Neural progenitor cell (in vitro differentiated cells): ENCODE measurements at regions not wholly inside any gene's neighbourhood (a gene's known extent, or its start where the extent isn't known, plus 50 kb on each side); places are given as distances from the start of the nearest gene placed in this dataset.

Experiments used
- DNase-seq: peaks from one replicate; pipeline ENCODE4 v3.0.0-alpha.2; 2016; ENCODE audit warnings: low spot score
- H2AFZ ChIP-seq: fragments of 200-600 bp; sonication (generic); replicated peaks from 2 replicates; pipeline ENCODE4 v1.6.1; 2016; ENCODE audit warnings: antibody characterized with exemption
- H3F3A ChIP-seq: fragments of 200-600 bp; sonication (generic); 2 replicates; pipeline ENCODE4 v1.6.1; 2016; ENCODE audit warnings: antibody characterized with exemption, low read depth
- H3K27ac ChIP-seq: fragments of 200-600 bp; sonication (generic); 2 replicates; pipeline ENCODE4 v1.5.1; 2016; ENCODE audit warnings: mild to moderate bottlenecking
- H3K27me3 ChIP-seq: fragments of 200-600 bp; sonication (generic); 2 replicates; pipeline ENCODE4 v1.6.1; 2016; ENCODE audit warnings: mild to moderate bottlenecking, moderate library complexity
- H3K36me3 ChIP-seq: fragments of 200-600 bp; sonication (generic); 2 replicates; pipeline ENCODE4 v1.5.1; 2016
- H3K4me1 ChIP-seq: fragments of 200-600 bp; sonication (generic); 2 replicates; pipeline ENCODE4 v1.6.1; 2016; ENCODE audit warnings: mixed run types
- H3K4me2 ChIP-seq: fragments of 200-600 bp; sonication (generic); 2 replicates; pipeline ENCODE4 v1.6.1; 2016
- H3K4me3 ChIP-seq: fragments of 200-600 bp; sonication (generic); 2 replicates; pipeline ENCODE4 v1.5.1; 2016
- H3K79me2 ChIP-seq: fragments of 200-600 bp; sonication (generic); 2 replicates; pipeline ENCODE4 v1.6.1; 2016; ENCODE audit warnings: low read depth
- H3K9ac ChIP-seq: fragments of 200-600 bp; sonication (generic); 2 replicates; pipeline ENCODE4 v1.6.1; 2016
- H3K9me3 ChIP-seq: fragments of 200-600 bp; sonication (generic); 2 replicates; pipeline ENCODE4 v1.5.1; 2016; ENCODE audit warnings: low read depth
- H4K20me1 ChIP-seq: fragments of 200-600 bp; sonication (generic); 2 replicates; pipeline ENCODE4 v1.6.1; 2016; ENCODE audit warnings: low read depth
- H3K27ac Mint-ChIP-seq: 3 replicates; pipeline ENCODE4 v1.8.0; 2021; ENCODE audit warnings: mixed read lengths
- H3K27me3 Mint-ChIP-seq: 2 replicates; pipeline ENCODE4 v1.8.0; 2022; ENCODE audit warnings: low read depth, mild to moderate bottlenecking, inconsistent platforms, moderate library complexity, mixed read lengths; ENCODE audit not compliant: insufficient read depth
- H3K36me3 Mint-ChIP-seq: 3 replicates; pipeline ENCODE4 v1.8.0; 2021; ENCODE audit warnings: mixed read lengths
- H3K4me1 Mint-ChIP-seq: 3 replicates; pipeline ENCODE4 v1.8.0; 2021; ENCODE audit warnings: mixed read lengths
- H3K4me3 Mint-ChIP-seq: 3 replicates; pipeline ENCODE4 v1.8.0; 2021; ENCODE audit warnings: mild to moderate bottlenecking, moderate library complexity, mixed read lengths
- H3K9me3 Mint-ChIP-seq: 3 replicates; pipeline ENCODE4 v1.8.0; 2020; ENCODE audit warnings: mixed read lengths
- EZH2 ChIP-seq: fragments of 200-600 bp; sonication (generic); IDR thresholded peaks from 2 replicates; pipeline ENCODE4 v1.6.1; 2017; ENCODE audit warnings: antibody characterized with exemption, mild to moderate bottlenecking, moderate library complexity
- EZH2phosphoT487 ChIP-seq: fragments of 200-600 bp; sonication (generic); IDR thresholded peaks from 2 replicates; pipeline ENCODE4 v1.6.1; 2017; ENCODE audit warnings: antibody characterized with exemption
- TF ChIP-seq, protein P1 (sequence below): fragments of 200-600 bp; sonication (generic); IDR thresholded peaks from 2 replicates; pipeline ENCODE4 v1.5.1; 2017; ENCODE audit warnings: antibody characterized with exemption, mild to moderate bottlenecking

DNA sequence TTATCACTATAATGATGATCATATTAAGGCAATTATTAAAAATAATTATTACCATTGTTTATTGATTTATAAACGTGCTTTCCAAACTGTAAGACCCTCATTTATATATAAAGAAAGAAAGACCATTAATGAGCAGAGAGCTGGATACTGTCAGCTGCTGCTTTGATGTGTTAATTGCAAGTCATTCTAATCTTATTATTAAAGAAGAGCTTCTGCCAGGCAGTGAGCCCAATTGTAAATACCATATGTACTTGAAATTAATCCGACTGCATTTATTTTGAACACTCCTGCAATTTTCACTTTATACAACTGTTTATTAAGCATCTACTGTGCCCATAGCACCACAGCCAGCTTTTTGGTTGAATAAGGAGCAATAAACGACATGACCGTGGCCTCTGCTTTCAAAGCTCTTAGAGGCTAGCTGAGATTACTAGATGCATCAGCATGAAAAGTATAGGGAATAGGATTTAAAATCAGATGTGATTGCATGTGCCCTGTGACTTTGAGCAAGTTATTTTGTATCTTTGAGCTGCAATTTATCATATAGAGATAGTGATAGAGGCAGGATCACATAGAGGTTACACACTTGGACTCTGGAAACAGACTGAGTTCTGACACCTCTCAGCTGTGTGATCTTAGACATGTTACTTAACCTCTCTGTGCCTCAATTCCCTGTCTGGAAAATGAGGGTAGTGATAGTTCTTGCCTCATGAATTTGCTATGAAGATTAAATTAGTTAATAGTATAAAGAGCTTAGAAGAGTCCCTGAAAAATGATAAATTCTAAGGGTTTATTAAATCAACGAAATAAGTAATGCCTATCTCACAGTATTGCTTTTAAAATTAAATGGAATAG lies 83.4 kb downstream of the MYCN start:
- Histone ChIP-seq H3K4me2 (no peak overlapping the region), H3K9ac (no peak overlapping the region), H4K20me1 (no peaks in the 10 kb centered on the region), H3K27ac (no peak overlapping the region), H3K4me3 (no peak overlapping the region), H3F3A (peaks cover 16% of the 10 kb centered on the region), H3K36me3 (no peaks in the 10 kb centered on the region), H3K4me1 (peaks cover 34% of the 10 kb centered on the region), H3K27me3 (no peaks in the 10 kb centered on the region), H3K9me3 (no peaks in the 10 kb centered on the region), H3K79me2 (no peaks in the 10 kb centered on the region), H2AFZ (no peak overlapping the region)
- peaks cover 57% of the 10 kb centered on the region for H3K4me1 Mint-ChIP-seq
- no peaks in the 10 kb centered on the region for H3K9me3 Mint-ChIP-seq
- H3K27me3 Mint-ChIP-seq = peaks cover 24% of the 10 kb centered on the region
- H3K27ac Mint-ChIP-seq = no peak overlapping the region
- TF ChIP-seq EZH2 (no peak), EZH2phosphoT487 (no peak)
- TF ChIP-seq, protein P1, sequence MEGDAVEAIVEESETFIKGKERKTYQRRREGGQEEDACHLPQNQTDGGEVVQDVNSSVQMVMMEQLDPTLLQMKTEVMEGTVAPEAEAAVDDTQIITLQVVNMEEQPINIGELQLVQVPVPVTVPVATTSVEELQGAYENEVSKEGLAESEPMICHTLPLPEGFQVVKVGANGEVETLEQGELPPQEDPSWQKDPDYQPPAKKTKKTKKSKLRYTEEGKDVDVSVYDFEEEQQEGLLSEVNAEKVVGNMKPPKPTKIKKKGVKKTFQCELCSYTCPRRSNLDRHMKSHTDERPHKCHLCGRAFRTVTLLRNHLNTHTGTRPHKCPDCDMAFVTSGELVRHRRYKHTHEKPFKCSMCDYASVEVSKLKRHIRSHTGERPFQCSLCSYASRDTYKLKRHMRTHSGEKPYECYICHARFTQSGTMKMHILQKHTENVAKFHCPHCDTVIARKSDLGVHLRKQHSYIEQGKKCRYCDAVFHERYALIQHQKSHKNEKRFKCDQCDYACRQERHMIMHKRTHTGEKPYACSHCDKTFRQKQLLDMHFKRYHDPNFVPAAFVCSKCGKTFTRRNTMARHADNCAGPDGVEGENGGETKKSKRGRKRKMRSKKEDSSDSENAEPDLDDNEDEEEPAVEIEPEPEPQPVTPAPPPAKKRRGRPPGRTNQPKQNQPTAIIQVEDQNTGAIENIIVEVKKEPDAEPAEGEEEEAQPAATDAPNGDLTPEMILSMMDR = no peak
- no peak overlapping the region for H3K4me3 Mint-ChIP-seq
- no peaks in the 10 kb centered on the region for H3K36me3 Mint-ChIP-seq
- DNase-seq = no peak

DNA sequence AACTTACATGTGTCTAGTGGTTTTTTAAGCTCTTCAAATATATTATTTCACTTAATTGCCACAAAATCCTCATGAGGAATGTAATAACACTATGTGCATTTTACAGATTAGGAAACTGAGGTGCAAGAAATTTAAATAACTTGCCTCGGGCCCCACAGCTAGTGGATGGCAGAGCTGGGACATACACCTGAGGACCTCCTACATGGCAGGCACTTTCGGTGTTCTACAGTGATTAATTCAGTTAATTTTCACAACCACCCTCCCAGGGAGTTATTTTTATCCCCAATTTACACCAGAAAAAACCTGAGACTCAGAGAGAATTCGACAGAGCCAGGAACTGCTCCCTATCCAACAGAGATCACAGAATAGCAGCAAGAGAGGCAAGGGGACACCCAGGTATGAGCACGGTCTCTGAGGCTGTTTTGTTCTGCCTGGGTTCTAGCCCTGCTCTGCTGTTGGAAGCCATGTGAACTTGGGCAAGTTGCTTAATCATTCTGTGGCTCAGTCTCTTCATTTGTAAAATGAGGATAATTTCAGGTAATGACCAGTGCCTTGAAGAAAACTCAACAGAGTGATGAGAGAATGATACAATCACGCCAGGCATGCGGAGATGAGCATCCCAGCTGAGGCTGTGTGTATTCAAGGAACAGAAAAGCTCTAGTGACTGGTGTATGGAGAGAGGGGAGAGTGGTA lies 82.3 kb downstream of the MYCN start:
- TF ChIP-seq EZH2 (no peak), EZH2phosphoT487 (no peak)
- TF ChIP-seq, protein P1 = no peak
- Histone ChIP-seq H3F3A (peaks cover 18% of the 10 kb centered on the region), H2AFZ (no peak overlapping the region), H3K9ac (no peak overlapping the region), H3K27ac (no peak overlapping the region), H3K27me3 (no peaks in the 10 kb centered on the region), H3K9me3 (no peaks in the 10 kb centered on the region), H3K4me2 (no peak overlapping the region), H3K79me2 (no peaks in the 10 kb centered on the region), H3K4me1 (peaks cover 36% of the 10 kb centered on the region), H4K20me1 (no peaks in the 10 kb centered on the region), H3K36me3 (no peaks in the 10 kb centered on the region), H3K4me3 (no peak overlapping the region)
- peak overlapping the region; percentile 77 for H3K27ac Mint-ChIP-seq
- H3K9me3 Mint-ChIP-seq = no peaks in the 10 kb centered on the region
- no peaks in the 10 kb centered on the region for H3K36me3 Mint-ChIP-seq
- peaks cover 51% of the 10 kb centered on the region for H3K4me1 Mint-ChIP-seq
- no peak overlapping the region for H3K4me3 Mint-ChIP-seq
- no peak for DNase-seq
- H3K27me3 Mint-ChIP-seq = peaks cover 18% of the 10 kb centered on the region

DNA sequence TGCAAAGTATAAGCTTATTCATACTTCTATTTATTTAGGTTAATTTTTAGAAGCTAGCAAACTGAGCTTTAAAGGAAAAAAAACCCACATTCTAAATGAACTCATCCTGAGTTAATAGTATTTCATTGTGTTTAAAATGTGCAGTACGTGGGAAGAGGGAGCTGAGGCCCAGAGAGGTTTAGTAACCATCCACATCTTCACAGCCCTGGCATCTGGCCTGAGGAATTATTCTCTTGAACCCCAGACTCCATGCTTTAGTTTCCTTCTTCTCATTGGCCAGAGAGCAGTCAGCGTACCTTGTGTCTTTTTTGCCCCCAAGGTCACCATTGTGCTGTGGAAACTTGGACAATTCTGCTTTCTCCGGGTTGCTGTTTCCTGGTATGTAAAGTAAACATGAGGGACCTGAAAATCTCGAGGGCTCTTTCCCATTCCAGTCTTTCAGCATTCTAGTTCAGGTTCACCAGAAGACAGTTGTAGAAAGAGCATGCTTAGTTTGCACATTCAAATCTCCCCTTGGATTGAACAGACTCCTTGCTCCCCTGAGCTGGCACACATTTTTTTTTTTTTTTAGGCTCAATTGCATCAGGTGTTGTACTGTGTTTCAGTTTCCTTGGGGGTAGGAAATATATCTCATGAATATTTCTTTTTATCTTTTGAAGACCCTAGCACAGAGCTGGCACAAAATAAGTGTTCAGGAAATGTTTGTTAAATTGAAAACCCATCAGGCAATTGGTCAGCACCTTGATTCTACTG lies 81.4 kb downstream of the MYCN start:
- Histone ChIP-seq H3K27me3 (no peaks in the 10 kb centered on the region), H3K9ac (no peak overlapping the region), H2AFZ (no peak overlapping the region), H3F3A (peaks cover 13% of the 10 kb centered on the region), H3K4me3 (no peak overlapping the region), H3K4me2 (no peak overlapping the region), H3K9me3 (no peaks in the 10 kb centered on the region), H3K4me1 (peaks cover 31% of the 10 kb centered on the region), H3K27ac (no peak overlapping the region), H3K36me3 (no peaks in the 10 kb centered on the region), H4K20me1 (no peaks in the 10 kb centered on the region), H3K79me2 (no peaks in the 10 kb centered on the region)
- H3K9me3 Mint-ChIP-seq = no peaks in the 10 kb centered on the region
- TF ChIP-seq EZH2 (no peak), EZH2phosphoT487 (no peak)
- TF ChIP-seq, protein P1 = no peak
- DNase-seq = no peak
- H3K4me3 Mint-ChIP-seq = no peak overlapping the region
- peaks cover 15% of the 10 kb centered on the region for H3K27me3 Mint-ChIP-seq
- peaks cover 50% of the 10 kb centered on the region for H3K4me1 Mint-ChIP-seq
- no peaks in the 10 kb centered on the region for H3K36me3 Mint-ChIP-seq
- H3K27ac Mint-ChIP-seq = no peak overlapping the region
